Frontal cortex (tissue), 3 donors: ENCODE measurements at regions not wholly inside any gene's neighbourhood (a gene's known extent, or its start where the extent isn't known, plus 50 kb on each side); places are given as distances from the start of the nearest gene placed in this dataset.

Experiments
- DNase-seq, 2 donors: peaks; one replicate each; pipeline ENCODE4 v3.0.0; 2012; ENCODE audit warnings: low spot score in 2 of 2
- FAIRE-seq: peaks from 2 replicates; lab custom pipeline; 2012; peaks lifted over from hg19 to GRCh38; lab: Jason Lieb, UNC
- donor health status: control.
- donor health status: control.
- donor health status: control.

- FAIRE-seq (no peak), DNase-seq (no peak)
These were observed 250.4 kb downstream of the TSHZ3 start for GRCh38 chr19:31098836-31099235.

GRCh38 chr19:31096935-31097545, 252.2 kb downstream of the TSHZ3 start:
- no peak for FAIRE-seq
- DNase-seq: no peak

DNA sequence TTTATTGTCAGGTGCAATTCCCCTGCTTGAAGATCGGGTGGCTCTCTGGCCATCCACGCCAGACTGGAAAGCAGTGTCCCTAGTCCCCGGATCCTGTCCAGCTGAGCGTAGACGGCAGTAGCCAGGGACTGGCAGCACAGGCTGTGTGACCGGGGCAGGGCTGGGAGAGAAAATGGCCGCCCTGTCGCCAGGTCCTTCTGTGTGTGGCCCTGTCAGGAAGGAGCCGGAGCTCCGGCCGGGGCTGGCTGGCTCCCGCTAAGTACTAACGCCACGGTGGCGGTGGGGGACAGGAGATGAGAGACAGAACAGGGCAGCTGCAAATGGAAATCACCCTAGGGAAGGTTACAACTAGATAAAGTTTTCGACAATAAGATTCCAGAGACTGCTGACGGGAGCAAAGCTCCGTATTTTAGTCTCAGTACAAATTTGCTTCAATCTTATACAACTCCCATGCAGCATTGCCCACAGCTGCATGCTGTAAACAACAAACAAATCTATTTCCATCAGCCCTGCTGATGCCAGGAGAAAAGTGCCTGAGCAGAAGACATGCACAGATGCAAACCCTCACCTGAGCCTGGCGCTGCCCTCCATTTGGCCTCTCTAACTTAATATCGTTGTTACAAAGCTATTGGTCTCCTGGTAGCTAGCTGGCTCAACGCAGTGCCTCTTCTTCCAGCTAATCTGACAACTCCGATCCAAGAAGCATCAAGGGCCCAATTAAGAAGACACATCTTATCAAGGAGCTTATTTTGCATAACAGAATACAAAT, 253.0 kb downstream of the TSHZ3 start:
- no peak for FAIRE-seq
- DNase-seq: no peak

GRCh38 chr19:31095100-31095804, 254.0 kb downstream of the TSHZ3 start:
- FAIRE-seq (no peak), DNase-seq (no peak)

DNA sequence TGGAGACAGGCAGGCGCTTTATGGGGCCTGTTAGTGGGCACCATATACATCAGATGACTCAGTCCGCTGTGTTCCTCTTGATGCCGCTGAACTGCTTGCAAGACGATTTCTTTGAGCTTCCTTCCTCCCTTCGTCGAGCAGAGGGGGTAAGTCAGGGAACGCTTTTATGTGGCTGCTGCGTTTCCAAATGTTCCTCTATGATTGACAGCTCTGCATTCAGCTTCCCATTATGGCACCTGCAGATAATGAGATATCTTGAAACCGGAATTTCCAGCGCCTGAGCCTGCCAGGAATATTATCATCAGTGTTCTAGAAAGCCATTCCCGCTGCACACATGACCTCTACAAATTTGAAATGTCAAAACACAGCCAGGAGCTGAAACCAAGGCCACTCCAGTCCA, 257.0 kb downstream of the TSHZ3 start:
- DNase-seq (no peak), FAIRE-seq (no peak)

DNA sequence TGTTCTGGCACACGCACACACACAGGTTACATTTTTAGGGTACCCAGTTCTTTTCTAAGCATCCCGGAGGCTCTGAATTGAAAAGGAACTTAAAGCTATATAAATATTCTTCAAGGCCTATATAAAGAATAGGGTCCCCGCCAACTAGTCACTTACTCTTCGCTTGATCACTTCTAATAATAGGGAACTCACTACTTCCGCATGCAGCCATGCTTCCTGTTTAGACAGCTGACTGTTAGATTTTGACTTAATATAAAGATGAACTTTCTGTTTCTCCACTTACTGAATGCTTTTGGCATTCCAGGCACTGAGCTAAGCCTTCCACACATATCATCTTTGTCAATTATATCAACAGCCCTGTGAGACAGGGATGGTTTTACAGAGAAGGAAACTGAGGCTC, 259.6 kb downstream of the TSHZ3 start:
- DNase-seq: no peak
- FAIRE-seq: no peak

- DNase-seq: no peak
- FAIRE-seq: no peak
These were observed 264.1 kb downstream of the TSHZ3 start for GRCh38 chr19:31085125-31085524.

DNA sequence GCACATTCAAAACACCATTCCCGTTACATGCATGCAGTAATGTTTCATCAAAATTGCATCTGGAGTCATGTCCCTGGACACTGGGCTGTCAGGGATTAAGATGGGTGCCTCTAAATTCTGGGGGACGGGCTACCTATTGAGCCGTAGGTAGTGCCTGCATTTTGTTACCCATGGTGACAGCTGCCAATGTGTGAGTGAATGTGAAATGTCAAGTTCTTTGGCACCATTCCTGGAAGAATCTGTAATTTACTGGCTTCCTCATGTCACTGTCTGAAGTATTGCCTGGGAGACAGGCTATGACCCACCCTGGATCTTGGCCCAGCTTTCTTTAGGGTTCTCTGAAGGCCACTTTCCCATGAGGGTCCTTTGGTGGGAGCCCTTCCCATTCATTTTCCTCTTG, 266.1 kb downstream of the TSHZ3 start:
- DNase-seq (no peak), FAIRE-seq (no peak)

GRCh38 chr19:31075146-31075655, 274.0 kb downstream of the TSHZ3 start:
- DNase-seq (no peak), FAIRE-seq (no peak)

DNA sequence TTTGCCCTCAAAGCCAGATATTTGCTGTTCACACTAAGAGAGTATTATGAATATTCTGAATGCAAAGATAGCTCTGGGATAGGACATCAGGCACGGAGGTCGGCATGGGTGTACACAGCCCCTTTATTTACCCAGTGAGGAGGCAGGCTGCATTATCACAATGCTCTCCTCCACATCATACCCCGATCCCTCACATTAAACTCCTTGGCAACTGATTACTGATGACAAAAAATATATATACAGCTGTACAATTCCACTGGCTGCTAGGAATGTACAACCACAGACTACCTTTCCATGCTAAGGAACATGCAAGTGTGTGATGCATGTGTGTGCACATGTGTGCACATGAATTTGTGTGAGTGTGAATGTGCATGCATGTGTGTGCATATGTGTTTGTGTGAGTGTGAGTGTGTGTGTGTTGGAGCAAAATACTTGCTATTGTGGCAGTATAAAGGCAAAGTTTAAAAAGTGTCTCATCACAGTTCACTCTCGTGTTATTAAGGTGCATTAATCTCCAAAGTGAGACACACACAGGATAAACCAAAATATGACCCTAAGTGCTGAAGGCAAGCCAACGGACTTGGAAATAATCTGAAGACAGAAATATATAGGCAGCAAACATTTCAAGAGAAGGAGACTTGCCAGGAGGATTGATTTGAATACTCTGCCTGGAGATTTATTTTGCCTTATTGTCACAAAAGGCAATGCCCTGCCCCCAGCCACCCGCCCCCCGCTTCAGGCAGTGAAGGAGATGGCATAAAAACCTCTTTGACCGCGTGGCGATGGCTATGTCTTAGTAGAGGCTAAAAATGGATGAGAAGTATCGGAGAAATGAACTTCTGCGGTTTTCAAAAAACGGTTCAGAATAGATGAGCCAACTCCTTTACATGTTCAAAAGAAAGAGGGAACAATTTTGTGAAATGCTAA, 274.8 kb downstream of the TSHZ3 start:
- FAIRE-seq (no peak), DNase-seq (no peak)

DNA sequence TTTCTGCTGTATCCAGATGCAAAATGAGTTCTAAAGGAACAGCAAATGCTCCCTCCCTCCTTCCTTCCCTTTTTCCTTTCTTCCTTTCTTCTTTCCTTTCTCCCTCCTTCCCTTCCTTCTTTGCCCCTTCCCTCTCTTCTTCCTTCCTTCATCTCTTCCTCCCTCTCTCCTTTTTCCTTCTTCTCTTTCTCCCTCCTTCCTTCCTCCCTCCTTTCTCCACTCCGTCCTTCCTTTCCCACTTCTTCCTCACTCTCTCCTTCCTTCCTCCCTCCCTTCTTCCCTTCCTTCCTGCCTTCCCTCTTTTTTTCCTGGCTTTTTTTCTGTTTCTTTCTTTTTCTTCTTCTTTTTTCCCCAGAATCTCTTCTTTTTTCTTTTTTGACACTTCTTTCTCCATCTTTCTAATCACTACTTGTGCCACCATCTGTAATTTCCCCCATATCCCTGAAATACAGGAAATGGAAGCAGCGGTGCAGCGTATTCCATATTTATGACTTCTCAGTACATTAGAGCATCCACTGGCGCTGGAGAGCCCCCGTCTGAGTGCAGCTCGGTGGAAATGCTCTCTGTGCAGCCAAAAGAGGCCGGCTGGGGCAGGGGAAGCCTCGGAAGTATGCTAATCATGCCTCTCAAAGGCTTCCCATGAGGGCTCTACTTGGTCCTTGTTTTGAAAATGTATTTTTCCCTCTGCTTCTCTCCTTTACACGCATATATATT, 275.6 kb downstream of the TSHZ3 start:
- FAIRE-seq (no peak), DNase-seq (no peak)

DNA sequence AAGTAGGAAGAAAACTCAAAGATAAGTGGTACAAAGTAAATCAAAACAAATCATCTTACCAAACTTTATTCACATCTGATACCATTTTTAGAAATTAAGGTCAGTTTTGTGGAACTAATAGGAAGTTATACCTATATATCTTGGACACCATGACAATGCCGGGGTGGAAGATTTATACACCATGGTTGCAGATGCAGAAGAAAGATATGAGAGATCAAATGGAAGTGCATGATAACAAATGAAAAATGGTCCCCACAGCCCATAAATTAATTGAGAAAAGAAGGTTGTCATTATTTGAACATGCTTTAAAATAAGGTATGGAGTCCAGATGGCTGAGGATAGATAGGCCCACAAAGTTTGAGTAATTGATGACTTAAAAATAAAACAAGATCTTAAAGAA, 276.8 kb downstream of the TSHZ3 start:
- no peak for FAIRE-seq
- no peak for DNase-seq

GRCh38 chr19:31071136-31071855, 277.9 kb downstream of the TSHZ3 start:
- DNase-seq (no peak), FAIRE-seq (no peak)

DNA sequence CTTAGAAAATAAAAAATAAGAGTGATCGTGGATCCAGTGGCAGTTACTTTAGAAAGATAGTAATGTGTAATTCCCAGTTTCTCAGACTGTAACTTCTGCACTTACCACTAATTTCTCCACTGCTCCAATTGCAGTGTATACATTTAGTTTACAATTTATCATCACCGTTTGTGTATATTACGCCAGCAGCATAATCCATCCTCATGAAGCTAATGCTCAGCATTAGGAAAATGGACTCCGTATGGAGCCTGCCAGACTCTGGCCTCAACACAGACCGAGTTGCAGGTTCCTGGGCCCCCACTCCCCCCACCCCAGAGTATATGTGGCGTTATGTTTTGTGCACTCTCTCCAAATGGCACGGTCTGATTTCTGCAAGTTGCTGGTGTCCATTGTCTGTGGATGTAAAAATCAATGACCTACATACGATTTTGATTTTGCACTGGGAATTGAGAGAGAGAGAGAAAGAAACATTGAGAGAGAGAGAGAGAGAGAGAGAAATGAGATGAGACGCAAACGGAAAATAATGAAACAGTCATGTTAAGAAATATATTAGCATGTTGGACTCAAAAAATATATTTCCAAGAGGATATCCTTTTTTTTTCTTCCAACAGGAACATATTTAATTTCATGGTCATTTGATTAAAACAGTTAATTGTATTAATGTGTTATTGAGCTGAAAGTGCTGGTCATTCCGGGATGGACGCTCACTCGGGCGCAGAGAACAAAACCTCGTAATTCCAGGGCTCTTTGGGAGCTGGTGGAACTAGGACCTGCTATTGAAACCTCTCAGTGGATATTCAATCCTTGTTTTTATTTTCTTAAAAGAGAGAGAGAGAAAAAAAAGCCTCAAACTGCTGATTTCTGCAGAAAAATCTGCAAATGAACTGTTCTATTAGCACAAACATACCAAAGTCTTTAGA, 278.8 kb downstream of the TSHZ3 start:
- FAIRE-seq (no peak), DNase-seq (no peak)

DNA sequence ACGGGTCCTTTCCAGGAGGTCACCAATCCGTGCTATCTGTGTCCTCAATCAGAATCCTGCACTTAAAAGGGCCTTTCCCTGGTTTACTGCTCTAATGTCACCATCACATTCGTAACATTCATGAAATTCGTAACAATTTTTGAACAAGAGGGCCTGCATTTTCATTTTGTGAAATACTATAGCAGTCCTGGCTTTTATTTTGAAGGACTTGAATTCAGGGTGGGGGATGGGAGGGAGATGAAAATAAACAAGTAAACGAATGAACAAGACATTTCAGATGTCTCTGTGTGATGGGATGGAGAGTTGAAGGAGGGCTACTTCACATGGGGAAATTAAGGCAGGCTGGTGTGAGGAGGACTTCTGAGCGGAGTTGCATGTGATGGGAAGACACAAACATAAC, 281.0 kb downstream of the TSHZ3 start:
- no peak for DNase-seq
- no peak for FAIRE-seq

DNA sequence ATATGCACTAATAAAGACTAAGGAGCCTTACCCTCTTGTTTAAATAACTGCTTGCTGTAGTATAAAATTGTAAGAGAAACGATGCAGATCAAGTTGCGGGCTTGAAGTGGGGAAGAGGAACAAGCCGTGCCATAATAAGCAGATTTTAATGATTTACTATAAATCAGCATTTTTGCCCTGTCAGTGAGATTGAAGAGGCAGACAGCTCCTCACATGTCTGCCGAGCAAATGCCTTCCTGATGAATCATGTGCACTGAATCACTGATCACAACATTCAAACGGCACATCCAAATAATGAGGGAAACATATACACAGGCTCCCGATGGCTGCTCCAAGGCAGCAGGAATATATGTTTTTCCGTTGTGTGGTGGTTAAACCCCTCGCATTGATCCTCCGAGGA, 282.9 kb downstream of the TSHZ3 start:
- DNase-seq (peak in 1 of 2 donors; percentile 13), FAIRE-seq (no peak)

GRCh38 chr19:31064491-31064890, 284.7 kb downstream of the TSHZ3 start:
- DNase-seq: no peak
- FAIRE-seq: no peak
